Activated CD4-positive, alpha-beta T cell treated with anti-CD3 and anti-CD28 coated beads, Interleukin-2, Interleukin-4, amounts not matched to agents 100 ng/mL and 50 ng/mL, durations not matched to agents 16 hours and 8 hours (primary cell): ENCODE measurements at regions not wholly inside any gene's neighbourhood (a gene's known extent, or its start where the extent isn't known, plus 50 kb on each side); places are given as distances from the start of the nearest gene placed in this dataset.

ENCODE experiments used
- DNase-seq: peaks from one replicate; pipeline ENCODE4 v3.0.0-alpha.2; 2020; ENCODE audit warnings: low spot score

GRCh38 chr1:98813738-98814309, 152.3 kb downstream of the SNX7 start:
- peak; percentile 0 for DNase-seq

GRCh38 chr1:98817821-98818220, 156.3 kb downstream of the SNX7 start:
- DNase-seq, result no peak

GRCh38 chr1:98821379-98821778, 159.9 kb downstream of the SNX7 start:
- DNase-seq, result no peak

- no peak for DNase-seq
Measured at GRCh38 chr1:98824736-98825135, 163.2 kb downstream of the SNX7 start.

GRCh38 chr1:98827041-98827440, 165.5 kb downstream of the SNX7 start:
- no peak for DNase-seq

GRCh38 chr1:98839840-98840239, 164.8 kb downstream of the PLPPR5 start:
- no peak for DNase-seq
